HG02763 (cell line): ENCODE measurements at regions not wholly inside any gene's neighbourhood (a gene's known extent, or its start where the extent isn't known, plus 50 kb on each side); places are given as distances from the start of the nearest gene placed in this dataset.
"Not testable (repeated sequence)": the region's sequence is repeated elsewhere in the genome, so short reads cannot be mapped to it uniquely, and the experiment has no call there.

ENCODE experiments used
- ATAC-seq: cut with Tn5 transposase; IDR thresholded peaks from one replicate; pipeline ENCODE4 v1.9.1; 2021; ENCODE audit warnings: mild to moderate bottlenecking, moderate library complexity; ENCODE audit not compliant: unreplicated experiment

DNA sequence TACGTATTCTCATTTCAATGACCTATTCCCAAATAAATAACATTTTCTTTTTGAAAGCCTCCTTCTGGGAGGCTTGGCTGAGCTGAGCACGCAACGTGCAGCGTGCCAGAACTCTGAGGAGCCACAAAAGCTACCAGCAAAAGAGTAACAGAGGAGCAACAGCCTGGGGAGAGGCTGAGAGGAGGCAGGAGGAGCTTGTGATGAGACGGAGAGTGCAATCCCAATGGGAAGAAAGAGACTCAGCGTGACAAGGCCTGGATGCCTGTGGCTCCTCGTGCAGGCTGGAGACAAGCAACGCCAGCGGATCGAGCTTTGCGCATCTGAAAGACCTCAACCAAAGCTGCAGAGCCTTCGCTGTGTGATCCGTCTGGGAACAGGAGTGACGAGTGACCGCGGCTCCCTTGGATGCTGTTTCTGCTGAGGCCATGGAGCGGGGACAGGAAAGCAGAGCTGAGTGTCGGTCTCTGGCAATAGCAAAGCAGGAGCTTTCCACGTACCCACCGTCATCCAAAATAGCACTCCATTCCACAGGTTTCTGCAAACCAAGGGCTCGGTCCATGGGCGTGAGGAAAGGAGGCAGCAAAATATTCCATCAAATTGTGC, 171.7 kb upstream of the PFKP start:
- ATAC-seq: no peak

DNA sequence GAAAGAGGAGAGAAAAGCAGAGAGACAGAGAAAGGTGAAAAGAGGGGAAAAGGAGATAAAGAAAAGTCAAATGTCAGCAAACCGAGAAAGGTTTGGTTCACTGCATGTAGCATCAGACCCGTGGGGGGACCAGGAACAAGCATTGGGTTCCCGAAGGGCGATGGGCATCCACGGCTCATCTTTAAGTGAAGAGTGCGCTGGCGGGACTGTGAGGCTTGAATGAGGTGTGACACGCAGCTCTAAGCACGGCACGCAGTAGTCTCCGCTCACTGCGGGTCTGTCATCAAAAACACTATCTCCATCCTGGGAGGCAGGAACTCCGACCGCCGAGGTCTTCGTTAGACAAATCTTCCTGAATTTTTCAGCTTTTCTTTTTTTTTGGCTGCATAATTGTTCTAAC, 173.4 kb upstream of the PFKP start:
- ATAC-seq: no peak

DNA sequence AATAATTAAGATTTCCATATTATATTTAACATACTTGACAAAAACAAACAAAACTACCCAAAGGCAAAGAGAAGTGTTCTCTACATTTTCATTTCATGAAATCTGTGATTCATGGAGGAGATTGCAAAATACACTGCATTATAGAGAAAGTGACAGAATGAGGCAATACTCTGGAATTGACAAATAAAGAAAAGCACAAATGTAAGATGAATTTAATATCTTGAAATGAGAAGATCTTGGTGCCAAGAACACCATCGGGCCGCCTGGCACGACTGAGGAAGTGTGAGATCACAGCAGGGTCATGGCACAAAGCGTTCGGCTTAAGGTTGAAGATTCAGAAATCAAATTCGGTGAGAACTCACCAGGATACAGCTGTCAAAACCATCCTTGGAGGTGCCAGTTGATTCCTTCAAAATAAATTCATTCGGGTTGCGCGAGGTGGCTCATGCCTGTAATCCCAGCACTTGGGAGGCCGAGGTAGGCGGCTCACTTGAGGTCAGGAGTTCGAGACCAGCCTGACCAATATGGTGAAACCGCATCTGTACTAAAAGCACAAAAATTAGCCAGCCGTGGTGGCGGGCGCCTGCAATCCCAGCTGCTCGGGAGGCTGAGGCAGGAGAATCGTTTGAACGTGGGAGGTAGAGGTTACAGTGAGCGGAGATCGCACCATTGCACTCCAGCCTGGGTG, 174.0 kb upstream of the PFKP start:
- no peak for ATAC-seq

DNA sequence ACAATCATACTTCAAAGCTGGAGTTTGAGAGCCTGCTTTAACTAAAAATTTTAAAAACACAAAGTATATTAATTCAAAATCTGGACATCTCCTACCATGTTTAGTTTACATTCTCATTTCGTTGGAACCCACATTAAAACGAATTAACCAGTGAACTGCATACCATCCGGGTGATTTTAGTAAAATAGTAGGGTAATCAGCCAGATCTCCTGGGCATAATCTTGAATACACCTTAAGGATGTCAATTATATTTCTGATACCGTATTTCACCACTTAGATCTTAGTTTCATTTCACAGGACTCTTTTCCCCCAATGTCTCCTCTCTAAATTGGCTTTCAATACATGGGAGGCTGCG, 175.6 kb upstream of the PFKP start:
- ATAC-seq: no peak

DNA sequence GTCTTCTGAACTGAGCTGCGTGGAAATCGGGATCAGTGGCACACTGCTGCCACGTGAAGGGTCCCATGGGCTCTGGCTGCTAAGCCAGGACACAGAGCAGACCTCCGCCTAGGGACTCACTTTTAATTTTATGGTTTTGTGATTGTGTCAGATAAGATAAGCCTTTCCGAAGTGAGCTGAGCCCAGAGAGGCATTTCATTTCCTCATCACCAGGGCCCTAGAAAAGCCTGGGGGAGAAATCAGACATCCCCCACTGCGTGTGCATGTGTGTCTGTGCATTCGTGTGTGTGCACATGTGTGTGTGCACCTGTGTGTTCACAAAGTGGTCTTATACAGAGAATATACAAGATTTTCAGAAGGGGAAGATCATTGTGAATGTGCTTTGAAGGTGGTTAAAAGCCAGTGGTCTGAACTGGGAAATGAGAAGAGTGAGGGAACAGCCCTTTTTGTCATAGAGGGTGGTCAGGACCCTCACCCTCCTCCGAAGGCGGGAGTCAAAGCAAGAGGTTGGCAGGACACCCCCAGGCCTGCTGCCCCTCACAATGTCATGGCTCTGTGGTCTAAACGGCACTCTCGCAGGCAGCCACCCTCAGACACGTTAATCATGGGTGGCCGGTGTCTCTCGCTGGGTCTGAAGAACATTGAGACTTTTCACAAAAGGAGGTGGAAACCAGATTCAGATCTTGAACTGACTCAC, 176.1 kb upstream of the PFKP start:
- ATAC-seq: no peak

DNA sequence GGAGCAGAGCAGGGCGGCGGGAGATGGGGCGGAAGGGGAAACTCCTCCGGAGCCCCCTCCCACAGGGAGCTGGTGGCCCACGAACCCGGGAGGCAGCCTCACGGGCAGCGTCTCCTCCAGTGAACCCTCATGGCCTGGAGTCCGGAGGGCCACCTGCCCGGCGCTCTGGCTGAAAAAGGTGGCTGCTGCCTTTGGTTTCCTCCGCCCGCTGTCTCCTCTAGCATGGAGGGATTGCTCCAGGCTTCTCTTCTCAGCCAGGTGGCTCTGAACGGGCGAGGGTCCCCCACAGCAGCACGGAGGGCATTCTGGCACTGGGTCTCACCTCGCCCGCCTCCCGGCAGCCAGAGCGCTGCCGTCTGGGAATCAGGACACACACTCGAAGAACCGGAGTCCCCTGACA, 177.3 kb upstream of the PFKP start:
- ATAC-seq: no peak

DNA sequence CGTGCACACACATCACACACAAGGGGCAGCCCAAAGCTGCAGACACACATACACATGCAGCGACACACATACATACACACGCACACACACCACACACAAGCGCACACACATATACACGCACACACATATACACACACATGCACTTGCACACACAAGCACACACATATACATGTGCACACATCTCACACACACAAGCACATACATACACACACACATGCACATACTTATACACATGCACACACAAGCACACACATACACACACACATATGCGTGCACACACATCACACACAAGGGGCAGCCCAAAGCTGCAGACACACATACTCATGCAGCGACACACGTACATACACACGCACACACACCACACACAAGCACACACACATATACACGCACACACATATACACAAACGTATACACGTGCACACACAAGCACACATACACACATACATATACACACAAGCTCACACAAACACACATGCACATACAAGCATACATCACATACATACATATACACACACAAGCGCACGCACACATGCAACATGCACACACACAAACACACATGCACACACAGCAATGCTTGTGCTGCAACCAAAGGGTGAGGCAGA, 178.8 kb upstream of the PFKP start:
- ATAC-seq: no peak

DNA sequence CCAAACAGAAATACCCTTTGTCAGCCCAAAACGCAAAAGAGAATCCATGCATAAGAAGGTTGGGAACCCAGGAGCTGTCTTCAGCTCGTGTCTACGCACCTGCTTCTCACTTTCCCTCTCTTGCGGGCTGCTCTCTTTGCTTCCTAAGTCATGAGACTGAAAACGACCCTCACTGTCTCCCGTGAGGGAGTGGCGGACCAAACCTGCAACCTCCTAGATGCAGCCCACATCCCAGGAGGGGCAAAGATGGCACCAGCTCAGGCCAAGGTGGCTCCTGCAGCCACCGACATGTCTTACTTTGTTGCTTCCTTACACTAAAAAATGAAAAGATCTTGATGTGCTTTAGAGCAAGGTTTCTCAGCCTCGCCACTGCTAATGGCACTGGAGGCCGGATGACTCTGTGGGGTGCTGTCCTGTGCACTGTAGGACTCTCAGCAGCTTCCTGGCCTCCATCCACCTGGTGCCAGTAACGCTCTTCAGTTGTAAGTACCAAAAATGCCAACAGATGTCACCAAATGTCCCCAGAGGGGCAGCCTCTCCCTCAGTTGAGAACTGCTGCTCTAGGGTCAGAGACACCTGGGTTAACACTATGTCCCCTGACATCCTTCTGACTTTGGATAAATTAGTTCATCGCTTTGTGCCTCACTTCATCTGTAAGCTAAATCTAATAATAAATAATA, 179.8 kb upstream of the PFKP start:
- ATAC-seq: no peak

DNA sequence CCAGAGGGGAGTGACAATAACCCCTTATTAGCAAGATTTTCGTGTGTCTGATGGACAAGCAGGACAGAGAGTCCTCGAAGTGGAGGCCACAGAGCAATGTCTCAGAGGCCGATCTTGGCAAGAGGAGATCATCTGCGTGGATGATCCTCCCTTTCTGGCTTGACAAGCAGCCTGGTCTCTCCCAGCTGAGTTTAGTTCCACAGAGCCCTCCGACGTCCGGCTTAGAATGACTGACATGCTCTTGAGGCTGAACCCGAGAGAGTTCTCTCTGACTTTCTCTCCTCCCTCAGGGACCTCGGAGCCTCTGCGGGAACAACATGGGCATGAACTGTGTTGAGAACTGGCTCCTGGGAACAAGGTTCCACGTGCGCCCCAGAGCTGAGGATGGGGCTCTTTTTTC, 180.7 kb upstream of the PFKP start:
- ATAC-seq: no peak

DNA sequence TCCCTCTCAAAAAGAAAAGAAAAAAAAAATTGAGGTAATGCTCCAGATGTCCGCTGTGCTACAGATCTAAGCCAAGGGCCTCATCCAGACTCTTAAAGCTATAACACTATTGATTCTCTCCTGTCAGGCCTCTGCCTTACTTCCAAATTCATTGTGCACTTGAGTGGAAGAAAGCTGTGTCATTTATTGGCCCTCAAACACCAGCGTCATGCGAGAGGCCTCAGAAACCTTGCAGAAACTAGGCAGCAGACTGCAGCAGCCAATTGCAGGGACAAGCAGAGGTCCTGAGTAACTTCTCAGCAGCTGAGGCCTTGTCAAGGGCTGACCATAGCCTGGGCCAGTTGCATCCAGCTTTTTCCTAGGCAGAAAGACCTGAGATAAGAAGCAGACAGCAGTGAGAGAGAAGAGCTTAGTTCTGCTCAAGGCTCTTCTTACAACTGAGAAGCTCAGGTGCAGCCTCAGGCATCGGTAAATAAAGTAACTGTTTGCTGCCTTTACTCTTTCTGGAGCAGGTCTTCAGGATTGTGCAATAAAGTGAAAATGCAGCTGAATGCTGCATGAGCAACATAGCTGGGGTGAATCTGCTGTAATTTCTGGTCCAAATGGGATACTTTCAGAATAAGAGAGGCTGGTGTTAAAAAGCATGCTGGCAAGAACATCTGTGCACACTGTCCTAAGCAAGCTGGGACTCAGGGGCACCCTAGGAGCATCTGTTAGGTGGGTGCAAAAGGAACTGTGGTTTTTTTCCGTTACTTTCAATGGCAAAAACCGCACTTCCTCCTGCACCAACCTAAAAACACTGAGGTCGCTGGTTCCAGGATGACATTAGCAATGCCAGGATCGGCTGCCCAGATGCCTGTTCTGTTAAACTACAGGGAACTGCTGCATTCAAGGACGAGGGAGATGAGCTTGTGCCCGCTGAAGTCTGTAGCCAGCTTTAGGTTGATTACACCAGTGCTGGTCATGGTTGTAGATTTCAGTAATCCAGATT, 181.8 kb upstream of the PFKP start:
- no peak for ATAC-seq

DNA sequence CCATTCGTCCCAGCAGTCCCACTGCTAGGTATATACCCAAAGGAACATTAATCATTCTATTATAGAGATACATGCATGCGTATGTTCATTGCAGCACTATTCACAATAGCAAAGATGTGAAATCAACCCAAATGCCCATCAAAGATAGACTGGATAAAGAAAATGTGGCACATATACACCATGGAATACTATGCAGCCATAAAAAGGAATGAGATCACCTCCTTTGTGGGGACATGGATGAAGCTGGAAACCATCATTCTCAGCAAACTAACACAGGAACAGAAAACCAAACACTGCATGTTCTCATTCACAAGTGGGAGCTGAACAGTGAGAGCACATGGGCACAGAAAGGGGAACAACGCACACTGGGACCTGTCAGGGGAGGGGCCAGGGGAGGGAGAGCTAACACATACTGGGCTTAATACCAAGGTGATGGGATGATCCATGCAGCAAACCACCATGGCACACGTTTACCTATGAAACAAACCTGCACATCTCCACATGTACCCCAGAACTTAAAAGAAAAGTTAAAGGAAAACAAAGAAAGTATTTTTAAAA, 183.3 kb upstream of the PFKP start:
- not testable (repeated sequence) for ATAC-seq

DNA sequence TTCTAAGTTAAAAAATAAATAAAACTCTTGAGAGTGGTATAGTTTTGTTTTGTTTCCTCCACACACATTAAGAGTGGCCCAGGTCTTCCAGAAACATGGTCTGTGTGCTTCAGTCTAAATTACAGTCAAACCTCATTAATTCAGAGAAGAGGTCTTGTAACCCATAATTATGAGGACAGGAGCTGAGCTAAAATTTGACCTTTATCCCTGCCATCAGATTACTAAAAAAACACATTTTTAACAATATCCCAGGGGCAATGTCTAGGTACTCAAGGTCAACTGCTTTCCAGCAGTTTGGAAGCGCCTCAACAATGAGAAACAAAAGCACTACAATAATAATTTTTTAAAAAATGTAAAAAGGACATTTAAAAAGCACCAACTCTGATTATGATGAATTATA, 184.1 kb upstream of the PFKP start:
- no peak for ATAC-seq

DNA sequence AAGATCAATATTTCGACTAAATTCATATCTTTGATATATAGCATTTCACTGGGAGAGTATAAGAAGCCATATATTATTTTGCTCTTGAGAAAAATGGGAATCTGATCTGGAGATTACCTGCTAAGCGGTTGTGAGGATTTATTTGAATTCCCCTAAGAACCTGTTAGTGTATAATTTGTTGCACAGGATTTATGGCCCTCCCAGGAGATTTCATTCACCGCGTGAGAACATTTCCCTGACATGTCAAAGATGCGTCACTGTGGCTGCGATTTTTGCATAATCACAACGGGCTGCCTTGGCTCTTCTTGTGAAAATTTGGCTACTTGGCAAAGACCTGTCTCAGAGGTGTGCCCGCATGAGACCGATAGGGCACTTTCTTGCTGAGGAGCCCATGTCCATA, 184.7 kb upstream of the PFKP start:
- ATAC-seq: no peak

DNA sequence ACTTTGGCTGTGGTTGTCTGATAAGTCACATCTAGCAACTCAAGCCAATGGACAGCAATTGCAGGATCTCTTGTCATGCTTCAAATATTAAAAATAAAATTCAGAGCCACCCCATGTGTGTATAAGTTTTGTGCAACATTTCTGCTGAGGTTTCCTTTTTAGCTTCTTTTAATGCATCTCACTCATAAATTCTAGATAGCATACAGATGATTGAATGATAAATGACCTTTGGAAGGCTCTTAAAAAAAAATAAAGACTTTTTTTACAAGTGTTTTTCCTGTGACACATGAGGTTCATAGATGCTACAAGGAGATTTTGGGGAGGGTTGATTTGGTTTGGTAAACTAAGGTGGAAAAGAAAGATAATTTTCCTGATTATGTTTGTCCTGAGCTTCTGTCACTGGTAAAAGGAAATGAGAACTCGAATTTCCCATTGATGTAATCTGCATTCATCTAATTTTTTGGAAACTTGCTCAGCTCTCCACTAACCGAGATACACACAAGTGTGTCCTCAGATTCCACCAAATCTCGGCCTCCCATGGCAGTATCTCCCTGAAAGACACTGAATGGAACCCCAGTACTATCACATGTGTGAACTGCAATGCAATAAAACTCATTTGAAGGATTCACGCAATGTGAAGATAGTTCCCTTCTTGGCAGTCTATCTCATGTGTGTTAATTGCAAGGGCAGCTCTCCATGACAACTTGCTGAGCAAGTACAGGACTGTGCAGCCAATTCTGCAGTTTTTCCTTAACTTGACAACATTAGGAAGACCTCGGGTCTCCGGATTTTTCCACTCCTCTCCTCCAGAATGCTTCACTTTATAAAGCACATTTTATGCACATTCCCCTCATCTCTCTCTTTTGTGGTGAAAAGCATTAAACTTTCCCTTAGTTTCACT, 185.4 kb upstream of the PFKP start:
- no peak for ATAC-seq

DNA sequence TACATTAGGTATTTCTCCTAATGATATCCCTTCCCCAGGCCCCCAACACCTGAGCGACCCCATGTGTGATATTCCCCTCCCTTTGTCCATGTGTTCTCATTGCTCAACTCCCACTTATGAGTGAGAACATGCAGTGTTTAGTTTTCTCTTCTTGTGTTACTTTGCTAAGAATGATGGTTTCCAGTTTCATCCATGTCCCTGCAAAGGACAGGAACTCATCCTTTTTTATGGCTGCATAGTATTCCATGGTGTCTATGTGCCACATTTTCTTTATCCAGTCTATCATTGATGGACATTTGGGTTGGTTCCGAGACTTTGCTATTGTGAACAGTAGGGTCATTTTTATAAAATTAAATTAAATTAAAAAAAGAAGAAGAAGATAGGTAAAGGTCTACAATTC, 187.3 kb upstream of the PFKP start:
- ATAC-seq: not testable (repeated sequence)

DNA sequence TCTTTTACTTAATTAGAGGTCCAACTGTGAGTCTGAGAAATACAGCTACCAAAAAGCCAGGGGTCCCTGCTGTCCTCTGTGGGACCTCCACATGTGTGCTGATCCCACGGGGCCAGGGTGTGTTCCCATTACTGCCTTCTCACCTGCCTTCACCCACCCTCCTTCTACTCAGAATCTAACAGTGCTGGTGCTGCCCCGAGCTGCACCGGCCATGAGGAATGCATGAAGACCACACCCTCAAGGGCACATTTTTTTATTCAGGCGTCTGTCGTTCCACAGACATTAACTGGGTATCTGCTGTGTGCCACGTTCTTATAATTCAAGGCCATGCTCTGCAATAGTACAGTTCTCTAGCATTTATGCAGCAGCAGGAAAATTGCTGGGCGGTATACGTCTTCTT, 188.5 kb upstream of the PFKP start:
- ATAC-seq: no peak

DNA sequence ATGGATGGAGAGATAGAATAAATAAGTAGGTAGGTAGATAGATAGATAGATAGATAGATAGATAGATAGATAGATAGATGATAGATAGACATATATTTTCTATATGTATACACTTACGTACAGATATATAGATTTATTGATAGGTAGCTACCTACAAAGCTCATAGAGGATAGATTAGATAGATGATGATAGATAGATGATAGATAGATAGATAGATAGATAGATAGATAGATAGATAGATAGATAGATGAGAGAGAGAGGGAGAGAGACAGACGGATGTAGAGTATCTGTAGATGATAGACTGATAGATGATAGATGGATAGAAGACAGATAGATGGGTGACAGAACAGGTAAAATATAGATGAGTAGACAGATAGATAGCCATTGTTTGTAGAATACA, 191.3 kb upstream of the PFKP start:
- ATAC-seq: no peak

DNA sequence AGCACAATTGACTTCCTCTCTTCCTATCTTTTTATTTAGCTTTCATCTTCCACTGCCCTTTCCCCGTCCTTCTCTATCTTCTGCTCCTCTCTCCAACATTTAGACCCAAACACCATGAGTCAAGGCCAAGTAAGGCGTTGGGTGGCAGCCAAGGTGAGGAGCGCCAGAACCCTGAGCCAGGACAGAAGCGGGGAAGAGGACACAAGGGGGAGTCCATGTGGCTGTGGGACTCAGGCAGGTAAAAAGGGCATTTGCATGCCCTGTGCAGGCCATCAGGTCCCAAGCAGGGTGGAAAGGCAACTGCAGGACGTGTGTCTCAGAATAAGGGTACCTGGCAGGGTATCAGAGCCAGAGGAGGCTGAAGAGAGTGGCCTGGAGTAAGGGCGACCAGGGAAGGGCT, 192.4 kb upstream of the PFKP start:
- no peak for ATAC-seq

DNA sequence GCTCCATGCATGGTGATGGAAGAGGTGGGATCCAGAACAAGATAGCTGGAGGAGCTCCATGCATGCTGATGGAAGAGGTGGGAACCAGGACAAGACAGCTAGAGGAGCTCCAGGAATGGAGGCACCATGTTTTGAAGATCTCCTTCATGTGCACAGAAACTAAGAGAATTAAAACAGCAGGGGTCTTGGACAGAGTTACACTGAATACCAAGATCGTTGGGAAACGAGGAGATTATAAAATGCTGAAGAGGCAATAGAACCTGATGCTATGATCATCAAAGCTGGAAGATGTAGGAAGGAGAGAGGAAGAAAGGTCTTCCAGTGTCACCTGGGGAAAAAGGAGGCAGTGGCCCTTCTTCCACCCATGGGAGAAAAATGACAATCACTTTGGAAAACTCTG, 193.6 kb upstream of the PFKP start:
- no peak for ATAC-seq
